ENCODE measurements at regions not wholly inside any gene's neighbourhood (a gene's known extent, or its start where the extent isn't known, plus 50 kb on each side); places are given as distances from the start of the nearest gene placed in this dataset.

DNA sequence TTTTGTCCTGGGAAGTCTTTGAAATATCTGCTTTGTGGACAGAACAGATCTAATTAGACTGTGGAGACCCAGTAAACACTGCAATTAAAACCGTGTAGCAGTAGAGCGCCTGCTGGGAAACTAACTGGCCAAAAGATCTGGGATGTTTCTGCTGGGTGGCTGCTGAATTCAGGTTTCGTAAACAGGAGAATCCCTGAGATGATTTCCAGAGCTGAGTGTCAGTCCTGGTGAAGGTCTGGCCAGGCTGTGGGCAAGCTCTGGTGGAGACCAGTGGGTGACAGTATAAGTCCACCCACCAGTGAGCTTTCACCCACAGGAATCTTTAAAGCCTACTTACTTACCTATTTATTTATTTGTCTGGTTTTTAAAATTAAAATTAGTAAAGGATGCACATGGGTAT, 257.2 kb downstream of the IRF8 start:
- no peak for DNase-seq (ENCODE audit: low read depth)

DNA sequence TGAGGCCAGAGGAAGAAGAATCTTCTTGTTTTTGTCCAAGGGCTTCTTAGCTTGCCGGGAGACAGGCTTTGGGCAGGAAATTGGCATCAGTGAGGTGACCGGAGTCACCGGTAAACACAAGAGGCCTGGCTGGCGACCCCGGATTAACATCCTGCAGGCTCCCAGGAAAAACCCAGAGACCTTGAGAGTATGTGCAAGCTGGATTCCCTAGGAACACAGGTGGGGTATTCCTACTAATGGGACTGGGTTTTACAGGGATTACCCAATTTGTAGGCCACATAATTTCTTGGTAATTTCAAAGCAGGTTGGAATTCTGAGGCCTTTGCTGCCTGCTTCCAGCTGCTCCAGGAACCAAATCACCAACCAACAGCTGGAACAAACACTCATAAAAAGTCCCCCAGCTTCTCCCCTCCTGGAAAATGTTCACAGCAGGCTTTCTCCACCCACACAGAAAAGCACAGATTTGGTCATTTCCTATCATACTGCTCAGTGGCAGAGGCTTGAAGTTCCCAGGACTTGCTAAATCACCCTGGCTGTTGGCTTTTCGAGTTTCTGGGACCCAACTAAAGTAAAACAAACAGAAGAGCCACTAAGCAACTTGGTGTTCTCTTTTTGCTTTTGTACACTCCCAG, 258.8 kb downstream of the IRF8 start:
- DNase-seq (ENCODE audit: low read depth) = no peak

- DNase-seq (ENCODE audit: low read depth) = no peak
These were observed 259.9 kb downstream of the IRF8 start for GRCh38 chr16:86158688-86159360.

DNA sequence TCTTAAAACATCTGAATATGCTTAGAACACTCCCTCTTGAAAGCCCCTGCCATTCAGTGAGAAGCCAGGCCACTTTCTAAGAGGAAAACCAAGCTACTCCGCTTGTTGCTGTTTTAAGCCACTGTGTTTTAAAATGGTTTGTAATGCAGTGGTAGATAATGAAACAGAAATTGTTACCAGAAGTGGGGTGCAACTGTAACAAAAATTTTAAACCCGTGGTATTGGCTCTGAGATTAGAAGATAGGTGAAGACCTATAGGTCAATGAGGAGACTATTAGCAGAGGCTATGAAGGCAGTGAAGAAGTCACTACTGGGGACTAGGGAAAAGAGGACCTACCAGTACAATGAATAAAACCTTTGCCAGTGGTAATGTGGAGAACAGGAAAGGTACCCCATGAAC, 266.5 kb downstream of the IRF8 start:
- DNase-seq (ENCODE audit: low read depth) = no peak

GRCh38 chr16:86166414-86166813, 267.5 kb downstream of the IRF8 start:
- no peak for DNase-seq (ENCODE audit: low read depth)

DNA sequence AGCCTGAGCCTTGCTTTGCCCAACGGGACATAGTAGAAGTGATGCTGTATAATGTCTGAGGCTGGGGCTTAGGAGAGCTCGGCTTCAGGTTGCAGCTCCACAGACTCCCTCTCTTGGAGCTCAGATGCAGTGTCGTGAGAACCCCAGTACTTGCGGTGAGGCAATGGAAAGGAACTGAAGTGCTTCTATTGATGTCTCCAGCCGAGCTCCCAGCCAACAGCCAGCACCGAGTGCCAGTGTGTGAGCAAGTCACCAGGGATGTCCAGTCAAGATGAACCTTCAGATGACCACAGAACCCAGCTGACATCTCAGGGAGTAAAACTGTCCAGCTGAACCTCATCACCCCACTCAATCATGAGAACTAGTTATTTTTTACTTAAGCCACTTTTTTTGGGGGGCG, 268.1 kb downstream of the IRF8 start:
- DNase-seq (ENCODE audit: low read depth) = no peak

DNA sequence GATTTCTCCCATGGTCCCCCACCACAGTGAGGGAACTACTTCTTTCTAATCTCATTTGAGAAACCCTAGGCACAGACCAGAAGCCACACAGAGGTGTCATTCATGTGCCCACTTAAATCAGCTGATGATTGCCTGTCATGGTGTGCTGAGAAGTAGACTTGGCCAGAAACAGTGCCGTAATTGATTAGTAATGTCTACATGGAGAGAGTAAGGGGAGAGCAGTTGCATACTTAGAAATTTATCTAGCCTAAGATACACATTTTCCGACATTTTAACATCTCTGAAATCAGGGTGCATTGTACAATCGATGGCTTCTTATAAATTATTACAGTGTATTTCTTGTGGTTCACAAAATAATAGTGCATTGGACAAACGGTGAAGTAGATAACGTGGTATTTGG, 271.8 kb downstream of the IRF8 start:
- no peak for DNase-seq (ENCODE audit: low read depth)

- no peak for DNase-seq (ENCODE audit: low read depth)
These were observed 272.4 kb downstream of the IRF8 start for GRCh38 chr16:86171329-86171728.

DNA sequence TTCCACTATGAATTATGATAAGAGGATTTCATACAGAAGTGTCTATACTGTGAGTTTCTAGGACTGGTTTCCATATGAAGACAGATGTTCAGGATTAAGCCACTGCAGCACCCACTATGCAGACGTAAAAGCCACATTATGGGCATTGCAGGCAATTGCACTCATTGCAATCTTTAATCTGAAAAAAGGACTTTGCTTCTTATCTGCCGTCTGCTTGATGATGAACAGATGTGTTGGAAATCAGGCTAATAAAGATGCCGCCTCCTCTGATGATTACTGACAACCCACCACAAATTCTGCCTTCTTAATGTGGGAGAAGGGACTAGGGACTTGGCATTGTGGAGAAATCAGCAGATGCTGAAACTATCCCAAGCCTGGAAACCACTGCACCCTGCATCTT, 276.9 kb downstream of the IRF8 start:
- DNase-seq (ENCODE audit: low read depth) = no peak

DNA sequence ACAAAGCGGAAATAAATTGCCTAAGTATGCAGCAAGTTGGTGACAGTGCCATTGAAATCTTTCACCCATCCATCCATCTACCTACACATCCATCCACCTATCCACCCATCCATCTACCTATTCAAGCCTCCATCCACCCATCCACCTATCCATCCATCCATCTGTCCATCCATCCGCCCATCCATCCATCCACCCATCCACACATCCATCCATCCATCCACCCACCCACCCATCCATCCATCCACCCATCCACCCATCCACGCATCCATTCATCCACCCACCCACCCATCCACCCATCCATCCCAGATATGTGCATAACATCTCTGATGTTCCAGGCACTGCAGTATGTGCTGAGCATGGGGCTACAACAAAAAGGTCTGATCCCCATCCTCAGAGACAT, 277.5 kb downstream of the IRF8 start:
- no peak for DNase-seq (ENCODE audit: low read depth)

DNA sequence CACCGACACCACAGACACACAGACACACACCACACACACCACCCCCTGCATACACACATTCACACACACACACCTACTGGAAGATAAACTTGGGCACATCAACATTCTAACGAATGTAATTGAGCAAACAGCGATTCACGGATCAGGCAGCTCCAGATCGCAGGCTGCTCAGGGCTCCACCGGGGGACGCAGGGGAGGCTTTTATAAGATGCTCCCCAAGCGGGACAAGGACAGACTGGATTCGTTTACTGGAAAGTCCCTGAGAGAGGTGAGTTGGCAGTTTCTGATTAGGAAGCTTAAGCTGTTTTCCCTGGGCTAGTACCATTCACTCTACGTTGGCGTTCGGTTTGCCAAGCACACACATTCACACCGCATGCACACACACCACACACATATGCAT, 281.3 kb downstream of the IRF8 start:
- no peak for DNase-seq (ENCODE audit: low read depth)

- DNase-seq (ENCODE audit: low read depth) = no peak
These were observed 281.8 kb downstream of the IRF8 start for GRCh38 chr16:86180780-86181179.

- no peak for DNase-seq (ENCODE audit: low read depth)
These were observed 282.6 kb downstream of the IRF8 start for GRCh38 chr16:86181526-86181925.

GRCh38 chr16:86184185-86184584, 285.2 kb downstream of the IRF8 start:
- no peak for DNase-seq (ENCODE audit: low read depth)

GRCh38 chr16:86185089-86185488, 286.1 kb downstream of the IRF8 start:
- no peak for DNase-seq (ENCODE audit: low read depth)

GRCh38 chr16:86186313-86186712, 287.4 kb downstream of the IRF8 start:
- DNase-seq (ENCODE audit: low read depth) = no peak

GRCh38 chr16:86189934-86190333, 291.0 kb downstream of the IRF8 start:
- no peak for DNase-seq (ENCODE audit: low read depth)

- DNase-seq (ENCODE audit: low read depth) = no peak
These were observed 292.7 kb downstream of the IRF8 start for GRCh38 chr16:86191663-86192062.

DNA sequence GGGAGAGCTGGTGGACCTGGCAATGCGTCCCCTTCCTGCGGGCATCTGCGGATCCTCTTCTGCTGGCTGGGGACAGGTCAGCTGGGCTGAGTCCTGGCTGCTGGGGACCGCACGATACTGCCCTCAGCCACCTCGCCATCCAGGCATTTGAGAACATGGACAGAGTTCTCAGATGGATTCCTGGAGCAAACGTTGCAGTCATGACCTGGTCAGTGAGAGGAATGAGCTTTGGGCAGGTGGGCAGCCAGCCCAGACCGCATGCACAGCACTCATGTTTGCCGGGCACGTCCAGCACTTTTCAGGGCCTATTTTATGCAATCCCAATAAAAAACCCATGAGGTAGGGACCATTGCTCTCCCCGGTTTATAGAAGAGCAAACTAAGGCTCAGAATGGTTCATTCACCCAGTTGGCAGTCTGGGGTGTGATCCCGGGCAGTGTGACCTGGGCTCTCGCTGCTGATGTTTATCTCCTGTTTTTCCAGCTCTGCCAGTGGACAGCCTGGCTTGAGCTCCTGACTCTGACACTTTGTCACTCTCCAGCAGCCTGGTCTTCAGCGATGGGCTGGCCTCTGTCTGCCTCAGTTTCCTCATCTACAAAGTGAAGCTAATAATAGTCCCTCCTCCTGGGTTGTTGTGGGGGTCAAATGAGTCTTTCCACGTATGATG, 294.7 kb downstream of the IRF8 start:
- no peak for DNase-seq (ENCODE audit: low read depth)

- DNase-seq (ENCODE audit: low read depth) = no peak
These were observed 297.1 kb downstream of the IRF8 start for GRCh38 chr16:86195863-86196630.

DNA sequence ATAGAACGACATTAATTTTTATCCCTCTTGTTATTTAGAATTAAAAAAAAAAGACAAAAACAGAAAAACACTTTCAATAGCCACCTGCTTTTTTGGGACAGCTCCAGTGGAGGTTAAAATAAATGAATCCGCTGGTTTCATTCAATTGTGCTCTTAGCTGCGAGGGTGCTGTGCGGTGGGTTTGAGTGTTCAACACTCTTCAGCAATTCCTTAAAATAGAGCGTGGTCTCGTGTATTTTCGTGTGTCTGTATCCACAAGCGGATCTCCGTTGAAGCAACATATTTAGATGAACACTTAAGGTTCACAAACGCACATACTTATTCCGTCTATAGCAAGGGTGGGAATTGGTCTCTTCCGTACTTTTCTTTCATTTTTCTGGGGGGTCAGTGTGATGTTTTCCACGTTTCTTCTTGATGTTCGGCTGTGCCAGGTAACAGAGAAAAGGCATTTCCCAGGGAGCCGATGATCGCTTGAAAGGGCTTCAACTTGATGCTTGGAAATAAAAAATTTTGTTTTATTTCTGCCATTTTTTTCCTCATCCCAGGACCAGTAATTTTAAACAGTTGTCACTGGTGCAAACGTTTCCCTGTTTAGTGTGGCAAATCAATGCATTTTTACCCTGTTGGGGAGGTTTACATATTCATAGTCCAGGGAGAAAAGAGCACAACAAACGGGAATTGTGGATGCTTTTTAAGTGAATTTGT, 297.9 kb downstream of the IRF8 start:
- no peak for DNase-seq (ENCODE audit: low read depth)

Data from activated T-helper 1 cell treated with Interleukin-2 at 50 U/mL for 16 hours (primary cell).